ENCODE measurements at regions not wholly inside any gene's neighbourhood (a gene's known extent, or its start where the extent isn't known, plus 50 kb on each side); places are given as distances from the start of the nearest gene placed in this dataset.

DNA sequence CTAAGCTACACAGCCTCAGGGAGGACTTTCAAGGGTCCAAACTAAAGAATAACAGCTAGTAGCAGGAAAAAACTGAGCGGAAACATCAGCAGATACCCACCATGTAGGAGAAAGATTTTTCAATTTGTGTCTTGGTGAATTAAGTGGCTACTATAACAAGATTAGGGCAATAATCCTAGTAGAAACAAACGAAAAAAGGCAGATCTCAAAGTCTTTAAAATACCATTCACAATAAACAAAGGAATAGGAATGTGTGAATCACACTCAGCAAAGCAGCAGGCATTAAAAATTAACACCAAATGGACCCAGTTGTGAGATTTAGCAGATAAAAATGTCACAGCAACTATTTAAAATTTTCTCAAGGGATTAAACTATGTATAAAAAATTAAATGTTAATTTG, 761.2 kb downstream of the TENT5A start:
- TF ChIP-seq POLR2AphosphoS5 (IDR thresholded peaks at IDR 0.05) (no peak), CTCF (IDR thresholded peaks at IDR 0.05) (no peak), POLR2A (IDR thresholded peaks at IDR 0.05; ENCODE audit: low read depth) (no peak), EP300 (IDR thresholded peaks at IDR 0.05) (no peak)

All from esophagus muscularis mucosa (tissue), 4 donors.